ENCODE measurements at regions not wholly inside any gene's neighbourhood (a gene's known extent, or its start where the extent isn't known, plus 50 kb on each side); places are given as distances from the start of the nearest gene placed in this dataset.

DNA sequence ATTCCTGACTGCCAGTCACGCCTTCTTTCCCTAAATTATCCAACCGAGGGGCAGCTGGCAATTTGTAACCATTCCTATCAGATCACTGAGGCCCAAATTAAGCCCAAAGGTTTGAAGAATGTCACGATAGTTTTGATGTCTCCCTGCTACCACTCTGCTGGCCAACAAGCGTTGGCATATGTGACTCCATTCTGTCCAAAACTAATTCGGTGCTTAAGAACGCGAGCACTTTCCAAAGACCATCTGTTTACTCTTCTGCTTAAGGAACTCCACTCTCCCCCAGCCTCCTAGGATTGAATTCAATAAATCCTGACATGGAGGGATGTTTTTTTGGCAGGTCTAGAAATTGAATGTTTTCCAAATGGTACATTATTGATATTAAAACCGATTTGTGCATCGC lies 131.5 kb upstream of the CTBP2 start:
- no peak for TF ChIP-seq POLR2A (IDR thresholded peaks at IDR 0.05)
- TF ChIP-seq, protein P1, sequence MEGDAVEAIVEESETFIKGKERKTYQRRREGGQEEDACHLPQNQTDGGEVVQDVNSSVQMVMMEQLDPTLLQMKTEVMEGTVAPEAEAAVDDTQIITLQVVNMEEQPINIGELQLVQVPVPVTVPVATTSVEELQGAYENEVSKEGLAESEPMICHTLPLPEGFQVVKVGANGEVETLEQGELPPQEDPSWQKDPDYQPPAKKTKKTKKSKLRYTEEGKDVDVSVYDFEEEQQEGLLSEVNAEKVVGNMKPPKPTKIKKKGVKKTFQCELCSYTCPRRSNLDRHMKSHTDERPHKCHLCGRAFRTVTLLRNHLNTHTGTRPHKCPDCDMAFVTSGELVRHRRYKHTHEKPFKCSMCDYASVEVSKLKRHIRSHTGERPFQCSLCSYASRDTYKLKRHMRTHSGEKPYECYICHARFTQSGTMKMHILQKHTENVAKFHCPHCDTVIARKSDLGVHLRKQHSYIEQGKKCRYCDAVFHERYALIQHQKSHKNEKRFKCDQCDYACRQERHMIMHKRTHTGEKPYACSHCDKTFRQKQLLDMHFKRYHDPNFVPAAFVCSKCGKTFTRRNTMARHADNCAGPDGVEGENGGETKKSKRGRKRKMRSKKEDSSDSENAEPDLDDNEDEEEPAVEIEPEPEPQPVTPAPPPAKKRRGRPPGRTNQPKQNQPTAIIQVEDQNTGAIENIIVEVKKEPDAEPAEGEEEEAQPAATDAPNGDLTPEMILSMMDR (IDR thresholded peaks at IDR 0.05) = no peak
